HG02852 (cell line): ENCODE measurements at regions not wholly inside any gene's neighbourhood (a gene's known extent, or its start where the extent isn't known, plus 50 kb on each side); places are given as distances from the start of the nearest gene placed in this dataset.

Experiments used
- ATAC-seq: cut with Tn5 transposase; IDR thresholded peaks from one replicate; pipeline ENCODE4 v1.9.1; 2021; ENCODE audit warnings: mild to moderate bottlenecking, moderate library complexity; ENCODE audit not compliant: unreplicated experiment

GRCh38 chr3:153596401-153596800 is 434.4 kb downstream of the RAP2B start:
- no peak for ATAC-seq

DNA sequence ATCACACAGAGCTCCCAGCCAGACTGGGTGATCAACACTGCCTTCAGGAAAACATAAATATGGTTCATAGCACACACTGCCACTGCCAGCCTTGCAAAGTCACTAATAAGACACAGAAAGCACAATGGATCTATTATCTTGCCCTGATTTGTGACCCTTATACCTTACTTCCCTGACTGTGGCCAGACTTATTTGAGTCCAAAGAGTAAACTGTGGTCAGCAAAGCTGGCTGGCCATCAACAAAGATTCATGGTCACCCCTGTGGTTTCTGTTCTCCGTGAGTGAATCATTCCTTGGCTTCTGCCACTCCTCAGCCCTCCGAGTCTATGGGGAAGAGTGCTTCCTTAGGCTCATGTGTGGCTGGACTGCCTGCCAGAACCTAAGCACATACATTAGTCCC is 437.7 kb downstream of the RAP2B start:
- no peak for ATAC-seq

- no peak for ATAC-seq
Measured at GRCh38 chr3:153600896-153601295, 438.9 kb downstream of the RAP2B start.

DNA sequence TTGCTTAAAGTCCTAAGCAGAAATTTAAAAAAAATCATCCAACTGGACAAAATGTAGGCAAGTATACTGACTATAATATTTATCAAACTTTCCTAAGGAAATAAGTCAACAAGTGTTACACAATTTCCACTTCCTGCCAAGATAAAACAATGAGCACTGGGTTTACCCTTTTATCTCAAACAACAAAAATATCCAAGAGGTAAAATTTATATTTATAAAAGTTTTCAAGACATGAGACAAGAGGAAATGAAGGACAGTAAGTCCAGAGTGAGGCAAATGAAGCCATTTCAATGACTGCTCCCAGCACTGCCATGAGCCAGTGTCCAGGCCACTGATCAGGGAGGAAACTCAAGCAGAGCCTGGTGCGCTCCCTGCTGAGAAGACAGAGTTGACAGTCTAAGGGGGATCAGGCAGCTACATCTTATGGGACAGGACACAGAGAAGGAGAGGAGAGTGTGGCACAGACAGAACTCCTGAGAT is 439.4 kb downstream of the RAP2B start:
- no peak for ATAC-seq

GRCh38 chr3:153602801-153603200 is 440.8 kb downstream of the RAP2B start:
- ATAC-seq: no peak

GRCh38 chr3:153614140-153614539 is 452.1 kb downstream of the RAP2B start:
- no peak for ATAC-seq

DNA sequence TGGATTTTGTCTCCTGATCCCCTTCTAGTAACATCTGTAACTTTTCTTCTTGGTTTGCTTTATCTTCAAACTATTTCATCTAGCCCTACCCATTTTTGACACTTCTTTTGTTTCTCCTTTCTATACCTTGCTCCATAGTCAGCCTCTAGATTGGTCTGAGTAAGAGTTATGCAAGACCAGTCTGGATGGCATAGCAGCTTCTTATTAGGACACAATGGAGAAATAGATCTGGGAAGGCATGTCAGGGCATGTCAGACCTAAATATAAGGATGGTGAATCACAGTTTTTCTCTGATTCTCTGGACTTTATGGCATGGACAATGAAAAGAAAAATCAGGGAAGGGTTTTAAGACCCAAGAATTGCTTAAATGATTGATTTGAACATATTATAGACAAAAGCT is 452.5 kb downstream of the RAP2B start:
- no peak for ATAC-seq

DNA sequence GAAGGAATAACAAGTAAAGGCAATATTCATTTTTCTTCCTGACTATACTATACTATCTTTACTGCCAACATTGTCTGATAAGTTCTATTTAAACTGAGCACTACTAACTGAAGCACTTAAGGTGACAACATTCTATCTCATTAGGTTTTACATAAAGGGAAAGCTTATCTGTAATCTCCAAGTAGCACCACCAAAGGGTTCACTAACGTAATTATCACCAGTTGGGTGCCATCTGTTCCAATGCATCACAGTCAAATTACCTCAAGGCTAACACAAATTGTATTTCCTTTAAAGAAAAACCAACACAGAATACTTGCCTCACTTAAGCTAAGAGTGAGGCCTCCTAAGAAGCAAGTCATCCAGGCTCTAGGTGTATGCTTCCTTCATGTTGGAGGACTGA is 453.8 kb downstream of the RAP2B start:
- no peak for ATAC-seq

DNA sequence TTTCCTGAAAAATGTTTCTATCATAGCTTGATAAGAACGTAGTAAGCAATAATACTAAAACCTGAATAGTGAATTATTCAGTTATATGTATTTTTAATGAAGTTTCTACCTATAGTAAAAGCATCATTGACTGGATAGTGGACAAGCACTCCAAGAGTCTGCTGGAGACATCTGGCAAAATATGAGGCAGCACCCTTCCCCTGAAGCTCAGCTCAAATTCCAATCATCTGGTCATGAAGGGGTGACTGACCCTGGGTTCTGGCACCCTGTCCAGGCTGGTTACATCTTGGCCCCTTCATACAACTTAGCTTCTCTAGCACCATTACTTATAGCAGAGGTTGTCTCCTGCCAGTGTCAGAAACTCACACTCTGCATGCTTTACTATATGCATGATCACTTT is 455.4 kb downstream of the RAP2B start:
- ATAC-seq: no peak

- ATAC-seq: no peak
Measured at GRCh38 chr3:153618176-153618575, 456.1 kb downstream of the RAP2B start.

DNA sequence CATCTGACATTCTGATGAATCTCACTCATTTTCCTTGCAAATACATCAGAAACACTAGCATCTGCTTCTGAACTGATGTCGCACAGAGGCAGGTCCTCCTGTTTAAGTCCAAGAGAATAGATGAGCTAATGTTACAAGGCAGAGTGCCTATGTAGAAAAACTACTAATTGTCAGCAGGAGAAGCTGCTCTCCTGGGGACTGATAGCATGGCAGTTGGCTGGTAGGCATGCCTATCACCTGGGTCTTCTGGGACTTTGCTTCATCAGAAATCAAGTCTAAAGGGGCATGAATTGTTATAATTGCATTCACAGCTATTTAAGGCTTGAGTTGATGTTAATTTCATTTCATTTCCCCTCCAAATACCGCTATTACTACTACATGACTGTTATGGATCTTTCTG is 457.2 kb downstream of the RAP2B start:
- no peak for ATAC-seq

DNA sequence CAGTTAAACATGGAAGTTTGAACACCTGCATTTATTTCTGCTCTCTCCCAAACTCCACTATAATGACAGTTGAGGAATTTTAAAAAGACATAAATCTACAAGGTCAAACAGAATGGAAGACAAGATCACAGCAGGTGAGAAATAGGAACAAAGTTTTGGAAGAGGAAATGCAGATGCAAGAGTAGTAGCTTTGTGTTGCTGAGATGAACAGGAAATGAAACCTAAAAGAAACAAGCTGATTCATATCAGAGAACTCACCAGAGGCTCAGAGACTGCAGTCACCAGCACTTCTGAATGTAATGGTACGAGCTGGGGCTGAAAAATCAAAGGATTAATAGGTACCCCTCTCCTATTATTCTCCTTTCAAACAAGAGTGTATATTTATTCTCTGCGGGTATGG is 459.9 kb downstream of the RAP2B start:
- peak; percentile 99 for ATAC-seq

DNA sequence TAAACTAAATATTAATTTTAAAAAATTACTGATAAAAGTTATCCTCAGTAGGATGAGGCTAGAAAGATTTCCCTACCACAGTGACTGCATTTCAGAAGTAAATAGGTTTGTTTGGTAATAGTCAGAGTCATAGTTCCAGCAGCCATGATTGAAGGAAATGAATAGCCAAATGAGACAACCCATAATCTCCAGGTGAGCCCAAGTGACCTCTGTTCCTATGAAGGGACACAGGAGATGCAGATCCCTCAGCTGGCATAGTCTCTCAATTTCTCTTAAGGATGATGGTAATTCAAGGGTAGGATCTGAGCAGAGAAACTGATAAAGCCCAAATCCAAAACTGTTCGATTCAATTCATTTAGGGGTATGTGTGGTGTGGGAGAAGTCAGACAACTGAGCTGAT is 461.8 kb downstream of the RAP2B start:
- ATAC-seq: no peak

DNA sequence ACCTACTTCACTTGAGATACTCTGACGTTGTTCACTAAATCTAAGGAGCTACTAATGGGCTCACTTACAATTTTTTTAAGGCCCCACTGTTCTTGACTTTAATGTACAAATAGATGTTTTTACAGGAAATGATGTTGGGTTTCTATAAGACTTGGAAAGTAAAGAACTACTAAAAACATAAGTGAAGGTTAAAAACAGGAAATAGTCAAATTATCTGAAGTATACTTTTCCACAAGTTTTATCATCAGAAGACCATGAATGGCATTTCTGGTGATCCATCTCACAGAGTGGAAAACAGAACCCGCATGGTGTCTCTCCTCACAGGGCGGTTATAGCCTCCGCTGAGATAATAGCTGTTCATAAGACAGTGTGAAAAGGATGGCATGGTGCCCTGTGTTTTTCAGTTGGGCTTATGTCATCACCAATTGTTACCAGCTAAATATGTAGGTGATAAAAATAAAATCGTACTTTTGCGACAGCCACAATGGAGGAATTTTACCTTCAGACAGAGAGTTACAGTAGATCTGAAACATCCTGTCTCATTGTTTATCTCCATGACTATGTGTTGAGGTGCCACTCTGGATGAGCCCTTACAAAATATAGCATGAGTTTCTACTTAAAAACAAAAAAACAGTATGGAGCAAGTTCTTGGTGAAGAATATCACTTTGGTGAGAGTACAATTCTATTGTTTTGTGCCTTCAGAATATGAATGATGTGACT is 462.4 kb downstream of the RAP2B start:
- ATAC-seq: no peak

GRCh38 chr3:153625506-153625905 is 463.5 kb downstream of the RAP2B start:
- no peak for ATAC-seq

- no peak for ATAC-seq
Measured at GRCh38 chr3:153626158-153626557, 464.1 kb downstream of the RAP2B start.

DNA sequence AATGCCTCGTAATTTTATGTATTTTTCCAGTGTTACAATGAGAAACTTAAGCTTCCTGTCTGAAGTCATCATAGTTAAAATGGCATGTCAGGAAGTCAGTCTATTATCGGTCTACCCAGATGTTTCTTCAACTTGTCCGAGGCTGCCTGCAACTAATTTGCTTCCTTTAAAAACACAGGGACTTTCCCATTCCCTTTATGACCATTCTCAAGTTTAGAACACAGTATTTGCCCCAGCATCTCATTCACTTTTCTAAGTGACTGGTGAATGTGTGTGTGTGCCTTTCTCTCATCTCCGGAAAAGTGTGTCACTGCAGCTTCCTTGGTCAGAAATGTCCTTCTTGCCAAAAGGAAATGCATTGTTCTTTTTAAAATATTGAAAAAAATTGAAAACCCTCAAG is 466.6 kb downstream of the RAP2B start:
- ATAC-seq: peak; percentile 54

DNA sequence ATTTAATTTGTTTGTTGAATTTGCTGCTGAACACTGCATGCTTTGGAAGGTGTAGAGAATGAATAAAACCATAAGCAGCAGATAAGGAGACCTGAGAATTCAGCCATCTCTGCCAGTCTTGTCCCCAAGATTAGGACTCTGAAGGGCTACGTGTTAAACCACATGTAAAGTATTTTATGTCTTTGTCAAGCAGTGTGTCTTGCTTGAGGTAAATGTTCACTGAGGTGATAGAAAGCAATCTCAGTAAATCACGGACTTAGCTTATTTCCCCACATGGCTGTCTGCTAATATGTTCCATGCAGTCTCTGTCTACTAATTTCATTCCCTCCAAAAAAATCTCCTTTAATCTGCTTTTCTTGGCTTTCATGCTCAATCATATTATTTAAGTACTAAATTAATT is 467.1 kb downstream of the RAP2B start:
- ATAC-seq: no peak

- no peak for ATAC-seq
Measured at GRCh38 chr3:153631102-153631501, 469.1 kb downstream of the RAP2B start.

GRCh38 chr3:153631664-153632063 is 469.6 kb downstream of the RAP2B start:
- ATAC-seq: no peak

DNA sequence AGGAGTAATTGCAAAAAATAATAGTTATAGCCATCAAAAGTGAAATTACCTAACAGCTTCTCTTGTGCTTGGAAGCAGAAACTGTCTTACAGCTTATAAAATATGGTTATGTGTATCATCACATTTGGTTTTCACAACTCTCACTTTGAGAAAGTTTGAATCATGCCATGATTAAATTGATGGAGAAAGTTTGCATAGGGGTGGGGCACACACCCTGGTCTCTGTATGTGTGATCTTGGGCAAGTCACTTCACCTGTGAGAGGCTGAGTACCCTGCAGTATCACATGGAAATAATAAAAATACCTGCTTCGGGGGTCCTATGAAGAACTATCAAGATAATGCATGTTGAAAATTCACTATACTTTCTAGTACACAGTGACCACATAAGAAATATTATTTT is 471.4 kb downstream of the RAP2B start:
- no peak for ATAC-seq

DNA sequence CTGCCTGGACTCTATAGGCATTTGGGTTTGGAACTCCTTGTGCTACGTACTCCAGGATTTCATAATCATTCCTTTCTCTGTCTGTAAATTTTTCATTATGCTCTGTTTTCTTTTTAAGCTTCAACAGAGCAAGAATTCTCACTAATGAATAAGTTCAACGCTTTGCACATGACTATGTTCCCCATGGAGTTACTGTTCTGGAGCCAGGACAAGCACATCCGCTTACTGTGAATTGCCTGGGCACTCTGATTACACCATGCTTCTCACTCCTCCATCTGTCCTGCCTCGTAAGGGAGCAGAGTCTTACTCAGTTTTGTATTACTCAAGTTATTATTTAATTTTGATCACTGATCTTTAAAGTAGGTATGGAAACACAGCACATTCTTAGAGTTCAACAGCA is 472.7 kb downstream of the RAP2B start:
- ATAC-seq: no peak

GRCh38 chr3:153639631-153640030 is 477.6 kb downstream of the RAP2B start:
- ATAC-seq: no peak
